ENCODE measurements at regions not wholly inside any gene's neighbourhood (a gene's known extent, or its start where the extent isn't known, plus 50 kb on each side); places are given as distances from the start of the nearest gene placed in this dataset.

DNA sequence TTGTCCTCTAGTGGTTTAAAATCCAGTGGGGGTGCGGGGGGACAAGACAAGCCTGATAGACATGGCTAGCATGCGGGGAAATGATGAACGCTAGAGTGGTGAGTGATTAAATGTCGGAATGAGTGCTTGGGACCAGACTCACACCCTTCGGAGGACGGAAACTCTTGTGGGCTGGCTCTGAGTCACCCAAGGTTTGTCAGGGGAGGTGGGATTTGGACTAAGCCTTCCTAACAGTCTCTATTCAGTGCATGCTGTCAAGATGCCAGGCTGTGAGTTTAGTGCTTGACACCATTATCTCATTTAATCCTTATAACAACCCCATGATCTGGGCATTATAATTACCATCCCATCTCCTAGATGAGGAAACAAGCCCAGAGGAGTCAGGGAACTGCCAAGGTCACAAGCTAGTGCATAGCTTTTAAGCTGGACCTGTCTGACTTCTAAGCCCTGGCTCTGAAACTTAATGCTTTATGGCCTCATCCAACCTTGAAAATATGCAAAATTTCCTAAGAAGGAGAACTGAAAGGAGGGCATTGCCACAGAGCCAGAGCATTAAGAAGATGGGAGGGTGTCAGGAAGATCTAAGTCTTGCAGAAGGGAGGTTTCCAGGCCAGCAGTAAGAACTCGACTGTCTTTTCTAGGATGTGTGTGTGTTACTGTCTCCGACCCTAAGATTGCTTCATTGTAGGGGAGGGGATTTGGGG is 168.7 kb upstream of the LRFN2 start:
- H3K36me3 ChIP-seq (ENCODE audit: control insufficient read depth in 1 of 2, insufficient read depth in 2 of 2, low read length in 2 of 2): no peaks in the 10 kb centered on the region
- H4K20me1 ChIP-seq (ENCODE audit: insufficient read depth): no peaks in the 10 kb centered on the region
- H3K27ac ChIP-seq (ENCODE audit: low read depth, low read length): no peak overlapping the region
- no peak overlapping the region for H3K4me2 ChIP-seq (ENCODE audit: low read length)
- no peak overlapping the region for H3K4me3 ChIP-seq (replicated peaks in 1 of 2; ENCODE audit: low read depth in 1 of 2, low read length in 2 of 2)
- RAD21 ChIA-PET (ENCODE audit: low non-redundant PET in 1 of 2, low total read pairs in 2 of 2, uncharacterized antibody in 2 of 2, unreplicated experiment in 2 of 2): no interaction called here
- H3K9ac ChIP-seq (ENCODE audit: low read length): no peak overlapping the region
- H2AFZ ChIP-seq (ENCODE audit: low read depth, low read length, poor library complexity, severe bottlenecking): no peak overlapping the region
- no peaks in the 10 kb centered on the region for H3K4me1 ChIP-seq (ENCODE audit: control insufficient read depth in 1 of 2, insufficient read depth in 2 of 2, low read length in 2 of 2)
- DNase-seq (ENCODE audit: low read depth, low spot score): no peak
- no peaks in the 10 kb centered on the region for H3K9me3 ChIP-seq (ENCODE audit: control insufficient read depth in 1 of 2, insufficient read depth in 1 of 2, low read depth in 1 of 2, low read length in 2 of 2)
- no peaks in the 10 kb centered on the region for H3K79me2 ChIP-seq (ENCODE audit: insufficient read depth, low read length)
- no peak for TF ChIP-seq ELF1 (IDR thresholded peaks at IDR 0.05; ENCODE audit: borderline replicate concordance, low read depth)
- no peak for TF ChIP-seq CTCF (IDR thresholded peaks at IDR 0.05 in 2 of 3, conservative IDR thresholded peaks at IDR 0.05 in 1 of 3; ENCODE audit: borderline replicate concordance in 1 of 3, insufficient read depth in 1 of 3, low read depth in 2 of 3, low read length in 2 of 3)
- TF ChIP-seq POLR2A (IDR thresholded peaks at IDR 0.05; ENCODE audit: borderline replicate concordance, extremely low read depth, insufficient read depth, insufficient read length): no peak
- no peak for TF ChIP-seq CBX3 (IDR thresholded peaks at IDR 0.05; ENCODE audit: low read depth)
- TF ChIP-seq YY1 (IDR thresholded peaks at IDR 0.05; ENCODE audit: extremely low read depth, insufficient replicate concordance, low read depth, low read length): no peak
- TF ChIP-seq SP1 (IDR thresholded peaks at IDR 0.05; ENCODE audit: low read depth): no peak
- no peak for TF ChIP-seq SIN3A (IDR thresholded peaks at IDR 0.05; ENCODE audit: low read depth)
- TF ChIP-seq EGR1 (IDR thresholded peaks at IDR 0.05; ENCODE audit: low read depth): no peak
- H3K9me2 ChIP-seq (ENCODE audit: insufficient read depth): no peaks in the 10 kb centered on the region
- CTCF ChIA-PET: no interaction called here
- intact Hi-C loops (cut with micrococcal nuclease): no loop called here
- POLR2A ChIA-PET: no interaction called here
- ATAC-seq: no peak
- H3K27me3 ChIP-seq (ENCODE audit: insufficient read depth, low read length): peaks cover 36% of the 10 kb centered on the region
- BruUV-seq (replicated peaks): no TSS peak

All from HCT116 (cell line).